ENCODE measurements at regions not wholly inside any gene's neighbourhood (a gene's known extent, or its start where the extent isn't known, plus 50 kb on each side); places are given as distances from the start of the nearest gene placed in this dataset.

- CTCF ChIA-PET = no interaction called here
- H4K20me1 ChIP-seq (ENCODE audit: insufficient read depth) = no peaks in the 10 kb centered on the region
- no peaks in the 10 kb centered on the region for H3K4me1 ChIP-seq (ENCODE audit: control insufficient read depth in 1 of 2, insufficient read depth in 2 of 2, low read length in 2 of 2)
- BruUV-seq (replicated peaks) = no TSS peak
- H3K27me3 ChIP-seq (ENCODE audit: insufficient read depth, low read length) = no peaks in the 10 kb centered on the region
- RAD21 ChIA-PET (ENCODE audit: low non-redundant PET in 1 of 2, low total read pairs in 2 of 2, uncharacterized antibody in 2 of 2, unreplicated experiment in 2 of 2) = no interaction called here
- intact Hi-C loops (cut with micrococcal nuclease) = no loop called here
- no peak for TF ChIP-seq RAD21 (IDR thresholded peaks at IDR 0.05; ENCODE audit: low read depth)
- H3K4me3 ChIP-seq (replicated peaks in 1 of 2; ENCODE audit: low read depth in 1 of 2, low read length in 2 of 2) = no peak overlapping the region
- no peaks in the 10 kb centered on the region for H3K9me2 ChIP-seq (ENCODE audit: insufficient read depth)
- H2AFZ ChIP-seq (ENCODE audit: low read depth, low read length, poor library complexity, severe bottlenecking) = no peak overlapping the region
- POLR2A ChIA-PET = no interaction called here
- H3K4me2 ChIP-seq (ENCODE audit: low read length) = no peak overlapping the region
- no peak overlapping the region for H3K9ac ChIP-seq (ENCODE audit: low read length)
- no peaks in the 10 kb centered on the region for H3K79me2 ChIP-seq (ENCODE audit: insufficient read depth, low read length)
- no peak overlapping the region for H3K27ac ChIP-seq (ENCODE audit: low read depth, low read length)
- ATAC-seq = no peak
- no peaks in the 10 kb centered on the region for H3K9me3 ChIP-seq (ENCODE audit: control insufficient read depth in 1 of 2, insufficient read depth in 1 of 2, low read depth in 1 of 2, low read length in 2 of 2)
- H3K36me3 ChIP-seq (ENCODE audit: control insufficient read depth in 1 of 2, insufficient read depth in 2 of 2, low read length in 2 of 2) = no peaks in the 10 kb centered on the region
- no peak for DNase-seq (ENCODE audit: low read depth, low spot score)
Measured at GRCh38 chrX:44637282-44637681, 94.6 kb upstream of the FUNDC1 start.

GRCh38 chrX:44621078-44621477, 78.4 kb upstream of the FUNDC1 start:
- Histone ChIP-seq H4K20me1 (ENCODE audit: insufficient read depth) (no peaks in the 10 kb centered on the region), H3K9me3 (ENCODE audit: control insufficient read depth in 1 of 2, insufficient read depth in 1 of 2, low read depth in 1 of 2, low read length in 2 of 2) (no peaks in the 10 kb centered on the region), H3K27me3 (ENCODE audit: insufficient read depth, low read length) (no peaks in the 10 kb centered on the region), H3K4me3 (replicated peaks in 1 of 2; ENCODE audit: low read depth in 1 of 2, low read length in 2 of 2) (no peak overlapping the region), H3K79me2 (ENCODE audit: insufficient read depth, low read length) (no peaks in the 10 kb centered on the region), H3K4me2 (ENCODE audit: low read length) (no peak overlapping the region), H3K4me1 (ENCODE audit: control insufficient read depth in 1 of 2, insufficient read depth in 2 of 2, low read length in 2 of 2) (no peaks in the 10 kb centered on the region), H3K27ac (ENCODE audit: low read depth, low read length) (no peak overlapping the region), H2AFZ (ENCODE audit: low read depth, low read length, poor library complexity, severe bottlenecking) (no peak overlapping the region), H3K36me3 (ENCODE audit: control insufficient read depth in 1 of 2, insufficient read depth in 2 of 2, low read length in 2 of 2) (no peaks in the 10 kb centered on the region), H3K9ac (ENCODE audit: low read length) (no peak overlapping the region), H3K9me2 (ENCODE audit: insufficient read depth) (no peaks in the 10 kb centered on the region)
- intact Hi-C loops (cut with micrococcal nuclease) = loop anchor here (10.0 kb wide), 1 partner anchor 56 kb away; no protein-coding TSS in a partner anchor
- ChIA-PET RAD21 (ENCODE audit: low non-redundant PET in 1 of 2, low total read pairs in 2 of 2, uncharacterized antibody in 2 of 2, unreplicated experiment in 2 of 2) (no interaction called here), CTCF (no interaction called here), POLR2A (no interaction called here)
- DNase-seq (ENCODE audit: low read depth, low spot score) (no peak), ATAC-seq (no peak)
- TF ChIP-seq REST (IDR thresholded peaks at IDR 0.05; ENCODE audit: low read depth) = no peak
- no peak for TF ChIP-seq EZH2phosphoT487 (IDR thresholded peaks at IDR 0.05; ENCODE audit: borderline replicate concordance)
- no peak for TF ChIP-seq ELF1 (IDR thresholded peaks at IDR 0.05; ENCODE audit: borderline replicate concordance, low read depth)
- TF ChIP-seq RAD21 (IDR thresholded peaks at IDR 0.05; ENCODE audit: low read depth) = no peak
- TF ChIP-seq CEBPB (IDR thresholded peaks at IDR 0.05; ENCODE audit: low read depth) = no peak
- no peak for TF ChIP-seq ATF3 (IDR thresholded peaks at IDR 0.05)
- no peak for TF ChIP-seq CTCF (IDR thresholded peaks at IDR 0.05 in 2 of 3, conservative IDR thresholded peaks at IDR 0.05 in 1 of 3; ENCODE audit: borderline replicate concordance in 1 of 3, insufficient read depth in 1 of 3, low read depth in 2 of 3, low read length in 2 of 3)
- BruUV-seq (replicated peaks) = no TSS peak
